K562 (cell line): ENCODE measurements at regions not wholly inside any gene's neighbourhood (a gene's known extent, or its start where the extent isn't known, plus 50 kb on each side); places are given as distances from the start of the nearest gene placed in this dataset.

Source experiments
- CREB1 ChIP-seq, 2 experiments: sonication (generic) in 1 of 2; formaldehyde crosslinking in 1 of 2; IDR thresholded peaks; 2 replicates each; pipeline versions ENCODE4 v1.6.1 to v1.8.0; 2012 to 2022; ENCODE audit warnings: inconsistent platforms in 1 of 2, mild to moderate bottlenecking in 1 of 2, missing genetic modification reagents in 1 of 2, moderate library complexity in 1 of 2
- ELF1 ChIP-seq: fragments of 200-800 bp; sonication (Bioruptor generic); IDR thresholded peaks from 2 replicates; pipeline ENCODE4 v1.6.1; 2016; ENCODE audit warnings: missing genetic modification characterization, missing compliant biosample characterization
- JUN ChIP-seq, 2 experiments: sonication (generic) in 1 of 2; formaldehyde crosslinking in 1 of 2; IDR thresholded peaks; 2 replicates each; pipeline versions ENCODE4 v1.6.1 to v1.8.0; 2012 to 2022; ENCODE audit warnings: borderline replicate concordance in 2 of 2, mild to moderate bottlenecking in 2 of 2, improper control_type of control experiment in 1 of 2, low read depth in 1 of 2, low read length in 1 of 2, missing genetic modification reagents in 1 of 2
- NRF1 ChIP-seq, 2 experiments: fragments of 450-650 bp; IDR thresholded peaks in 1 of 2; conservative IDR thresholded peaks in 1 of 2; 2 replicates each; pipeline ENCODE4 v1.6.1; 2014; ENCODE audit warnings: mild to moderate bottlenecking in 2 of 2
- POLR2A ChIP-seq: fragments of 450-650 bp; conservative IDR thresholded peaks from 2 replicates; pipeline ENCODE4 v1.6.1; 2016
- SP1 ChIP-seq: sonication (generic); formaldehyde crosslinking; IDR thresholded peaks from 2 replicates; pipeline ENCODE4 v1.8.1; 2022; ENCODE audit warnings: mild to moderate bottlenecking, missing genetic modification reagents
- TF ChIP-seq, protein P1 (sequence below), 2 experiments: fragments of 450-650 bp in 1 of 2; sonication (generic) in 1 of 2; formaldehyde crosslinking in 1 of 2; IDR thresholded peaks; 2 replicates each; pipeline versions ENCODE4 v1.7.1 to v1.9.0; 2016 to 2022; ENCODE audit warnings: inconsistent platforms in 1 of 2, mild to moderate bottlenecking in 1 of 2, missing genetic modification reagents in 1 of 2
- TF ChIP-seq, protein P2 (sequence below), 2 experiments: fragments of 450-650 bp; IDR thresholded peaks; 2 replicates each; pipeline ENCODE4 v1.6.1; 2018; ENCODE audit warnings: mild to moderate bottlenecking in 2 of 2, low read depth in 1 of 2; ENCODE audit not compliant: partially characterized antibody in 2 of 2

DNA sequence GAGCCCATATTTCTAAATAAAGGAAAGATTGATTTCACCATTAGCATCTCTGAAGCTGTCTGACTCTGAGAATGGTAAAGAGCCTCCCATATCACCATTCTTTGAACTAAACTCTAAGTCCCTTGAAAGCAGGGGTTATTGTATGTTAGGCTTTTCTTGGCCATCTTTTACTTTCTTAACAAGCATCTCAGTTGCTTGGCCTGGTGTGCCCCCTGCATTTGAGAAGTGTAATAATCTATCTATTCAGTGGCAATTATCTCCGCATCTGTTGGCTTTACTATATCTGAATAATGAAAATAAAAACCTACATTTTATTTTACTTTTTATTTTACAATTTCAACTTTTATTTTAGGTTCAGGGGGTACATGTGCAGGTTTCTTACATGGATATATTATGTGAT lies 128.3 kb upstream of the ARMCX2 start:
- TF ChIP-seq NRF1 (conservative IDR thresholded peaks at IDR 0.05 in 1 of 2, IDR thresholded peaks at IDR 0.05 in 1 of 2) (no peak), SP1 (CRISPR knock-in tag) (no peak), ELF1 (tag) (no peak), CREB1 (IDR thresholded peaks at IDR 0.05) (no peak), CREB1 (CRISPR knock-in tag; IDR thresholded peaks at IDR 0.05) (no peak), JUN (IDR thresholded peaks at IDR 0.05; ENCODE audit: borderline replicate concordance, low read depth, low read length) (no peak), JUN (CRISPR knock-in tag; IDR thresholded peaks at IDR 0.05; ENCODE audit: borderline replicate concordance) (no peak), POLR2A (no peak)
- TF ChIP-seq, protein P1, sequence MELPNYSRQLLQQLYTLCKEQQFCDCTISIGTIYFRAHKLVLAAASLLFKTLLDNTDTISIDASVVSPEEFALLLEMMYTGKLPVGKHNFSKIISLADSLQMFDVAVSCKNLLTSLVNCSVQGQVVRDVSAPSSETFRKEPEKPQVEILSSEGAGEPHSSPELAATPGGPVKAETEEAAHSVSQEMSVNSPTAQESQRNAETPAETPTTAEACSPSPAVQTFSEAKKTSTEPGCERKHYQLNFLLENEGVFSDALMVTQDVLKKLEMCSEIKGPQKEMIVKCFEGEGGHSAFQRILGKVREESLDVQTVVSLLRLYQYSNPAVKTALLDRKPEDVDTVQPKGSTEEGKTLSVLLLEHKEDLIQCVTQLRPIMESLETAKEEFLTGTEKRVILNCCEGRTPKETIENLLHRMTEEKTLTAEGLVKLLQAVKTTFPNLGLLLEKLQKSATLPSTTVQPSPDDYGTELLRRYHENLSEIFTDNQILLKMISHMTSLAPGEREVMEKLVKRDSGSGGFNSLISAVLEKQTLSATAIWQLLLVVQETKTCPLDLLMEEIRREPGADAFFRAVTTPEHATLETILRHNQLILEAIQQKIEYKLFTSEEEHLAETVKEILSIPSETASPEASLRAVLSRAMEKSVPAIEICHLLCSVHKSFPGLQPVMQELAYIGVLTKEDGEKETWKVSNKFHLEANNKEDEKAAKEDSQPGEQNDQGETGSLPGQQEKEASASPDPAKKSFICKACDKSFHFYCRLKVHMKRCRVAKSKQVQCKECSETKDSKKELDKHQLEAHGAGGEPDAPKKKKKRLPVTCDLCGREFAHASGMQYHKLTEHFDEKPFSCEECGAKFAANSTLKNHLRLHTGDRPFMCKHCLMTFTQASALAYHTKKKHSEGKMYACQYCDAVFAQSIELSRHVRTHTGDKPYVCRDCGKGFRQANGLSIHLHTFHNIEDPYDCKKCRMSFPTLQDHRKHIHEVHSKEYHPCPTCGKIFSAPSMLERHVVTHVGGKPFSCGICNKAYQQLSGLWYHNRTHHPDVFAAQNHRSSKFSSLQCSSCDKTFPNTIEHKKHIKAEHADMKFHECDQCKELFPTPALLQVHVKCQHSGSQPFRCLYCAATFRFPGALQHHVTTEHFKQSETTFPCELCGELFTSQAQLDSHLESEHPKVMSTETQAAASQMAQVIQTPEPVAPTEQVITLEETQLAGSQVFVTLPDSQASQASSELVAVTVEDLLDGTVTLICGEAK (IDR thresholded peaks at IDR 0.05), result no peak
- TF ChIP-seq, protein P1 (CRISPR knock-in tag; IDR thresholded peaks at IDR 0.05), result no peak
- TF ChIP-seq, protein P2, sequence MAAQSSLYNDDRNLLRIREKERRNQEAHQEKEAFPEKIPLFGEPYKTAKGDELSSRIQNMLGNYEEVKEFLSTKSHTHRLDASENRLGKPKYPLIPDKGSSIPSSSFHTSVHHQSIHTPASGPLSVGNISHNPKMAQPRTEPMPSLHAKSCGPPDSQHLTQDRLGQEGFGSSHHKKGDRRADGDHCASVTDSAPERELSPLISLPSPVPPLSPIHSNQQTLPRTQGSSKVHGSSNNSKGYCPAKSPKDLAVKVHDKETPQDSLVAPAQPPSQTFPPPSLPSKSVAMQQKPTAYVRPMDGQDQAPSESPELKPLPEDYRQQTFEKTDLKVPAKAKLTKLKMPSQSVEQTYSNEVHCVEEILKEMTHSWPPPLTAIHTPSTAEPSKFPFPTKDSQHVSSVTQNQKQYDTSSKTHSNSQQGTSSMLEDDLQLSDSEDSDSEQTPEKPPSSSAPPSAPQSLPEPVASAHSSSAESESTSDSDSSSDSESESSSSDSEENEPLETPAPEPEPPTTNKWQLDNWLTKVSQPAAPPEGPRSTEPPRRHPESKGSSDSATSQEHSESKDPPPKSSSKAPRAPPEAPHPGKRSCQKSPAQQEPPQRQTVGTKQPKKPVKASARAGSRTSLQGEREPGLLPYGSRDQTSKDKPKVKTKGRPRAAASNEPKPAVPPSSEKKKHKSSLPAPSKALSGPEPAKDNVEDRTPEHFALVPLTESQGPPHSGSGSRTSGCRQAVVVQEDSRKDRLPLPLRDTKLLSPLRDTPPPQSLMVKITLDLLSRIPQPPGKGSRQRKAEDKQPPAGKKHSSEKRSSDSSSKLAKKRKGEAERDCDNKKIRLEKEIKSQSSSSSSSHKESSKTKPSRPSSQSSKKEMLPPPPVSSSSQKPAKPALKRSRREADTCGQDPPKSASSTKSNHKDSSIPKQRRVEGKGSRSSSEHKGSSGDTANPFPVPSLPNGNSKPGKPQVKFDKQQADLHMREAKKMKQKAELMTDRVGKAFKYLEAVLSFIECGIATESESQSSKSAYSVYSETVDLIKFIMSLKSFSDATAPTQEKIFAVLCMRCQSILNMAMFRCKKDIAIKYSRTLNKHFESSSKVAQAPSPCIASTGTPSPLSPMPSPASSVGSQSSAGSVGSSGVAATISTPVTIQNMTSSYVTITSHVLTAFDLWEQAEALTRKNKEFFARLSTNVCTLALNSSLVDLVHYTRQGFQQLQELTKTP (IDR thresholded peaks at IDR 0.05; ENCODE audit: low read depth in 1 of 2, partially characterized antibody in 2 of 2), result no peak
